NCI-H526 treated with DMSO at 0.1 percent for 48 hours (cell line): ENCODE measurements at regions not wholly inside any gene's neighbourhood (a gene's known extent, or its start where the extent isn't known, plus 50 kb on each side); places are given as distances from the start of the nearest gene placed in this dataset.
"Not testable (repeated sequence)": the region's sequence is repeated elsewhere in the genome, so short reads cannot be mapped to it uniquely, and the experiment has no call there.

Experiments
- DNase-seq: peaks from one replicate; lab custom pipeline; 2025; lab: John Stamatoyannopoulos, UW

DNA sequence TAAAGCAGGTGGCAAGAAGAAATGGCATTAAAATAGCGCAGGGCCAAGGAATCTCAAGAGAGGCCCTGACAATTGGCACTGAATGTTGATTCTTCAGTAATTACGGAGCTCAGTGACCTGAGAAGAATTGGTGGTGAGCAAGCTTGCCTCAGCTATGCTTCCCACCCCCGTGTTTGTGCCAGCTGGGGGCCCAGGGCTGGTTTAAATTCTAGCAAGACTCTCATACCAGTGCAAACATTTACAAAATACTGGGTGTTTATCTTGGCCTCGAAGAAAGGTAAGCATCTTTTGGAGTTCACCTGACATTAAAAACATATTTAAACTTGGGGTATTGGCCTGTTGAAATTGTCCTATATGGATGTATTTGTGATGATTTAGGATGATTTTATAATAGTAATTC, 296.7 kb upstream of the USP25 start:
- DNase-seq = no peak

GRCh38 chr21:15434163-15434905, 295.4 kb upstream of the USP25 start:
- DNase-seq = no peak

GRCh38 chr21:15436031-15436430, 293.8 kb upstream of the USP25 start:
- DNase-seq = no peak

- DNase-seq = no peak
These were observed 291.9 kb upstream of the USP25 start for GRCh38 chr21:15437883-15438282.

- no peak for DNase-seq
These were observed 290.1 kb upstream of the USP25 start for GRCh38 chr21:15439726-15440125.

GRCh38 chr21:15441060-15441493, 288.7 kb upstream of the USP25 start:
- no peak for DNase-seq

DNA sequence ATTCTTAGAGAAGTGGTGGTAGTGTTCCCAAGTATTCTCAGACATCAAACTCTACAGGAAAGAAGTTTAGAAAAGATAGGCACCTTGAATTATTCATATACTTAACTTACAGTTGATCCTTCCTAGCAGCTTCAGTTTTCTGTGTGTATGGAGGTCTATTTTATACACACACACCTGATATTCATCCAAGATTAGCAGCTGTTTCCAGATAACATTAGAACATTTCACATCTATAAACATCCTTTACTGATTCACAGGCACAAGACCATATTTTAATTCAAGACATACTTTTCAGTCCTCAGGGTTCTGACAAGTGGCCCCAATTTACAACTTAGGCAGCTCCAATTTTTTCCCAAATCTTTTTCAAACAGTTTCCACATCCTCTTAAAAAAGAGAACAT, 287.8 kb upstream of the USP25 start:
- DNase-seq = no peak

- no peak for DNase-seq
These were observed 286.9 kb upstream of the USP25 start for GRCh38 chr21:15442743-15443469.

- no peak for DNase-seq
These were observed 286.1 kb upstream of the USP25 start for GRCh38 chr21:15443740-15444117.

DNA sequence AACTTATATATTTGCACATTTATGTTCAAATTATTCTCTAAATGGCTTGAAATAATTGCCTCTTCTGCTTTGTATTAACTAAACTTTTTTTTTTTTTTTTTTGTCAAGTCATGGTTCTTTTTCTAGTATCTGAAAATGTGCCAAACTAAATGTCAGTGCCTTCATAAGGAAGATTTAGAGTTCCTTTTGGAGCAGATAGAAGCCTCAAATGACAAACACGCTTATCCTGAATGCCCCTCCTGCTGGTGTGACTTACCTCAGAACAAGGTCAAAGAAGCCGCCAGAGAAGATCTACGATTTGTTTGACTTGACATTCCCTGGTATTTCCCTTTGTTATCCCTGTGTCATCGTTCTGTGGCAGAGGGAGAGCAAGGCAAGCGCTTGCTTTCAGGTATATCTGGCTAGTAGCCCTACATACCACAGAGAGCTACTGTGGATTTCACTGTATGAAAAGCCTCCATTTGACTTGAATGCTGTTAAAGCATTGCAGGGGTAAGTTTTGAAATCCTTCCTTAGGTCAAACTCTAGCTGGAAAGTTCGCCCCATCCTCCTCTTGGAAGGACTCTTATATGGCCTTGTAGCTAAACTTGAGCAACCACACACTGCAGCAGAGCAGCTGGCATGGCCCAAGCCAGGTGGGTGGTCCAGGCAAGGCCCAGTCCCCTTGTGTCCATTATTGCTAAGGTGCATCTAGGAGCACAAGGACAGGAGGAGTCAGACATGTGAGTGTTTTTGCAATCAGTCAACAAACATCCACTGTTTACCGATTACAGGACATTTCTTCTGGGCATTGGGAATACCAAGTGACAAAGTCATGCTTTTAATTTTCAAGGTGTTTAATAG, 285.4 kb upstream of the USP25 start:
- no peak for DNase-seq

DNA sequence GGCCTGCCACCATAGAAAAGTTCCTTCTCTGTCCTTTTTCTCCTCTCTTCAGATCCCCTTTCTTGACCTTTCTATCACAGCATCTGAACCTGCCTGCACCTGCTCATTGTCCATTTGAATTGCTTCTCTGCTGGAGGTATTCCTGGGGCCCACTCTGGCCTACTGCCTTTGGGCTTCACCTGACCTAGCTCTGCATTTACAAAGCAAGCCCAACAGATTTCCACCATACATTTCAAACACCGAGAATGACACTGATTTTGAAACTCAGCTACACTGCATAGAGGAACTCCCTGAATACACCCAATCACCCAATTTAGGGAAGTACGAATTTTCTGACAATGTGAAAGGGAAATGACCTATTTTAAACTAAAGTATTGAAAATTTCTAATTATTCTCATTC, 284.5 kb upstream of the USP25 start:
- DNase-seq = no peak

DNA sequence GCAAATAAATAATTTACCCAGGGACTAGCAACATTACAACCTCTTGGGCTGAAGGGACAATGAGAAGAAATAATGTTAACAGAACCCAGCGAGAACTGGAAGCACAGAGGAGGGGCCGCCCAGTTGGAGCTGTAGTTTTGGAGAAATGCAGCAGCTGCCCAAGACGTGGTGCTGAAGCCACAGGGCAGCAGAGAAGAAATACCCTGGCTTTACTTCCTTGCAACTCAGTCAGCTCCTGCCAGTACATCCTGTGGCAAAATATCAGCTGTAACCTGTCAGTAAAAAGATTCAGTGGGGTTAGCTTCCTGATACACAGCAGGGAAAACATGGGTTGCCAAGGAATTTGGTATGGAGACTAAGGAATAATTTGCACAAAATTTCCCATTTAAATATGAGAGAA, 283.6 kb upstream of the USP25 start:
- DNase-seq = no peak

- peak; percentile 18 for DNase-seq
These were observed 280.2 kb upstream of the USP25 start for GRCh38 chr21:15449556-15449955.

- no peak for DNase-seq
These were observed 276.5 kb upstream of the USP25 start for GRCh38 chr21:15453261-15453660.

- DNase-seq = not testable (repeated sequence)
These were observed 276.0 kb upstream of the USP25 start for GRCh38 chr21:15453785-15454184.

- not testable (repeated sequence) for DNase-seq
These were observed 274.9 kb upstream of the USP25 start for GRCh38 chr21:15454931-15455330.

- DNase-seq = no peak
These were observed 273.8 kb upstream of the USP25 start for GRCh38 chr21:15455819-15456462.

- no peak for DNase-seq
These were observed 271.8 kb upstream of the USP25 start for GRCh38 chr21:15457965-15458364.

DNA sequence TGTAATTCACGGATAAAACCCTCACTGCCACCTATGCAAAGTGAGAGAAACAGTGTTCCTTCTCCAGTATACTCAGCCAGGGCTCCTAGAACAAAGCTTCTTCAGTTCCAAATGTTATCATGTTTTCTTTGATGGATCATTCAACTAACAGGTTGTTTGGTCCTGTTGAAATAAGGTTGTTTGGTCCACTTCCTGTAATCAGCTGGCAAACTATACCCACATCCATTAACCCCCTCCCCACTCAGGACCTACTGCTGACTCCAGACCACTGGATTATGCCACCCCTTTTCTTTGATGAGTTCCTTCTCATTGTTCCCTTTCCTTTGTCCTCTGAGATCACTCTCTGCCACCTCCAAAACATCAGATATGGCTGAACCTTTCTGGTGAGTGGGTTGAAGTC, 267.7 kb upstream of the USP25 start:
- DNase-seq = no peak

DNA sequence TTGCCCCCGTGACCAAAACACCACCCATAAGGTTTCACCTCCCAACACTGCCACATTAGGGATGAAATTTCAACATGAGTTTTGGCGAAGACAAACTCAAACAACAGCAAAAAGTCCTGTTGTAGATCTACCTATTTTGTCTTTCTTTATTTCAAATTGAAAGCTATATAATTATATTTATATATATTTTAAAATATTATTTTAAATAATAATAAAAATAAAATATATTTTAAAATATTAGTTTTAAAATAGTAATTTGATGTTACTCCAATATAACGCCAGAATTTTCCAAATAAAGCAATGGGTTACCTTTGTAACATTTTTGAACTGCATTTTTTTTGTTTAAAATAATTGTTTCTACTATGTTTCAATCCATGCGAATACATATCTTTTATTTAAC, 263.5 kb upstream of the USP25 start:
- DNase-seq = no peak

DNA sequence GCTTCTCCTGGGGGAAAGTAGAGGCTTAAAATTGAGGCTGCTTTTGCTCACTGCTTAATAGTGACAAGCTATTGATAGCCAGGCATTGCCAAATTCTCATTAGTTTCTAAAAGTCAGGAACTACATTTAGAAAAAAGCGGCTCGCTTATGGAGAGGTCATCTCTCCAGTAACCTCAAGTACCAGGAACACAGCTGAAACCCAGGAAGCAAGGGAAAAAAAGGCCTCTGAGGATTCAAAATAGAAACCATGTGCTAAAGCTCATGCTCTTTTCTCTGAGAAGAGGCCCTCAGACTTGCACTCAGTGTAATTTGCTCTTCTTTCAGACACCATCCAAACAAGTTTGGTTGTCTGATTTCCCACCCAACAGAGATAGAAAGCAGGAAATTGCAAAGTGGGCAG, 261.4 kb upstream of the USP25 start:
- DNase-seq = no peak
